GM19025 (cell line): ENCODE measurements at regions not wholly inside any gene's neighbourhood (a gene's known extent, or its start where the extent isn't known, plus 50 kb on each side); places are given as distances from the start of the nearest gene placed in this dataset.

Experiments used
- ATAC-seq: cut with Tn5 transposase; IDR thresholded peaks from one replicate; pipeline ENCODE4 v1.9.1; 2021; ENCODE audit warnings: mild to moderate bottlenecking, low read depth, moderate library complexity; ENCODE audit not compliant: unreplicated experiment

- no peak for ATAC-seq
Observed at GRCh38 chr7:79732535-79732934, 279.1 kb upstream of the MAGI2 start.

GRCh38 chr7:79730971-79731370 lies 277.5 kb upstream of the MAGI2 start:
- ATAC-seq = no peak

- ATAC-seq = no peak
Observed at GRCh38 chr7:79723833-79724618, 270.6 kb upstream of the MAGI2 start.

GRCh38 chr7:79722217-79722616 lies 268.8 kb upstream of the MAGI2 start:
- ATAC-seq = no peak

- no peak for ATAC-seq
Observed at GRCh38 chr7:79719216-79719615, 265.7 kb upstream of the MAGI2 start.

GRCh38 chr7:79716329-79716728 lies 262.9 kb upstream of the MAGI2 start:
- no peak for ATAC-seq

- no peak for ATAC-seq
Observed at GRCh38 chr7:79714081-79714480, 260.6 kb upstream of the MAGI2 start.

GRCh38 chr7:79713276-79713675 lies 259.8 kb upstream of the MAGI2 start:
- ATAC-seq = no peak

GRCh38 chr7:79711660-79712059 lies 258.2 kb upstream of the MAGI2 start:
- no peak for ATAC-seq

- ATAC-seq = no peak
Observed at GRCh38 chr7:79709574-79710409, 256.3 kb upstream of the MAGI2 start.

- ATAC-seq = no peak
Observed at GRCh38 chr7:79702116-79702515, 248.6 kb upstream of the MAGI2 start.

GRCh38 chr7:79692015-79692414 lies 238.5 kb upstream of the MAGI2 start:
- ATAC-seq = no peak

- no peak for ATAC-seq
Observed at GRCh38 chr7:79691074-79691473, 237.6 kb upstream of the MAGI2 start.

GRCh38 chr7:79684384-79684783 lies 230.9 kb upstream of the MAGI2 start:
- no peak for ATAC-seq

GRCh38 chr7:79683916-79684315 lies 230.4 kb upstream of the MAGI2 start:
- no peak for ATAC-seq

GRCh38 chr7:79683185-79683890 lies 229.9 kb upstream of the MAGI2 start:
- no peak for ATAC-seq

GRCh38 chr7:79681454-79681853 lies 228.0 kb upstream of the MAGI2 start:
- no peak for ATAC-seq

GRCh38 chr7:79673969-79674368 lies 220.5 kb upstream of the MAGI2 start:
- no peak for ATAC-seq

- ATAC-seq = no peak
Observed at GRCh38 chr7:79673421-79673820, 220.0 kb upstream of the MAGI2 start.

GRCh38 chr7:79668292-79668691 lies 214.8 kb upstream of the MAGI2 start:
- no peak for ATAC-seq

- no peak for ATAC-seq
Observed at GRCh38 chr7:79666472-79666871, 213.0 kb upstream of the MAGI2 start.
